ENCODE measurements at regions not wholly inside any gene's neighbourhood (a gene's known extent, or its start where the extent isn't known, plus 50 kb on each side); places are given as distances from the start of the nearest gene placed in this dataset.

- no peak overlapping the region for H2AFZ ChIP-seq (ENCODE audit: low read length)
Measured at GRCh38 chr2:236765478-236765877, 195.9 kb downstream of the ACKR3 start.

DNA sequence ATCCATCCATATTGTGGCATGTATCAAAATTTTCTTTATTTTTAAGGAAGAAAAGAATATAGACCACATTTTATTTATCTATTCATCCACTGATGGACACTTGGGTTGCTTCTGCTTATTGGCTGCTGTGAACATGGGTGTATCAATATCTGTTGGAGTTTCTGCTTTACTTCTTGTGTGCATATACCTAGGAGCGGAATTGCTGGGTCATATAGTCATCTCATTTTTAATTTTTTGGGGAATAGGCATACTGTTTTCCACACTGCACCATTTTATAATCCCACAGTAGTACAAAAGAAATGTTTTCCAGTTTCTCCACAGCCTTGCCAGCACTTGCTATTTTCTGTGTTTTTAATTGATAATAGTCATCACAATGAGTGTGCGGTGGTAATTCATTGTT, 197.2 kb downstream of the ACKR3 start:
- H3K4me1 ChIP-seq (ENCODE audit: insufficient read depth, low read length): peaks cover 20% of the 10 kb centered on the region
- DNase-seq (ENCODE audit: insufficient read length, low spot score, missing footprints): peak; percentile 56
- H3K27me3 ChIP-seq (ENCODE audit: insufficient read depth, low read length): no peaks in the 10 kb centered on the region

More at GRCh38 chr2:236765478-236765877, 195.9 kb downstream of the ACKR3 start:
- no peaks in the 10 kb centered on the region for H3K27me3 ChIP-seq (ENCODE audit: insufficient read depth, low read length)
- H3K36me3 ChIP-seq (ENCODE audit: insufficient read depth, low read length): no peaks in the 10 kb centered on the region
- no peaks in the 10 kb centered on the region for H3K79me2 ChIP-seq (ENCODE audit: insufficient read depth, low read length)
- no peaks in the 10 kb centered on the region for H3K9me3 ChIP-seq (ENCODE audit: low read depth, low read length)
- no peak overlapping the region for H3K4me3 ChIP-seq (ENCODE audit: insufficient read depth, low read length)
- H4K20me1 ChIP-seq (ENCODE audit: insufficient read depth, low read length): no peaks in the 10 kb centered on the region
- TF ChIP-seq, protein P1, sequence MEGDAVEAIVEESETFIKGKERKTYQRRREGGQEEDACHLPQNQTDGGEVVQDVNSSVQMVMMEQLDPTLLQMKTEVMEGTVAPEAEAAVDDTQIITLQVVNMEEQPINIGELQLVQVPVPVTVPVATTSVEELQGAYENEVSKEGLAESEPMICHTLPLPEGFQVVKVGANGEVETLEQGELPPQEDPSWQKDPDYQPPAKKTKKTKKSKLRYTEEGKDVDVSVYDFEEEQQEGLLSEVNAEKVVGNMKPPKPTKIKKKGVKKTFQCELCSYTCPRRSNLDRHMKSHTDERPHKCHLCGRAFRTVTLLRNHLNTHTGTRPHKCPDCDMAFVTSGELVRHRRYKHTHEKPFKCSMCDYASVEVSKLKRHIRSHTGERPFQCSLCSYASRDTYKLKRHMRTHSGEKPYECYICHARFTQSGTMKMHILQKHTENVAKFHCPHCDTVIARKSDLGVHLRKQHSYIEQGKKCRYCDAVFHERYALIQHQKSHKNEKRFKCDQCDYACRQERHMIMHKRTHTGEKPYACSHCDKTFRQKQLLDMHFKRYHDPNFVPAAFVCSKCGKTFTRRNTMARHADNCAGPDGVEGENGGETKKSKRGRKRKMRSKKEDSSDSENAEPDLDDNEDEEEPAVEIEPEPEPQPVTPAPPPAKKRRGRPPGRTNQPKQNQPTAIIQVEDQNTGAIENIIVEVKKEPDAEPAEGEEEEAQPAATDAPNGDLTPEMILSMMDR (IDR thresholded peaks at IDR 0.05; ENCODE audit: extremely low read depth, low read depth, low read length): no peak
- H3K27ac ChIP-seq (ENCODE audit: low read depth, low read length): no peak overlapping the region
- peaks cover 20% of the 10 kb centered on the region for H3K4me1 ChIP-seq (ENCODE audit: insufficient read depth, low read length)
- no peak overlapping the region for H3K4me2 ChIP-seq (ENCODE audit: insufficient read depth, low read length)
- DNase-seq (ENCODE audit: insufficient read length, low spot score, missing footprints): no peak

GRCh38 chr2:236767941-236768340, 198.3 kb downstream of the ACKR3 start:
- DNase-seq (ENCODE audit: insufficient read length, low spot score, missing footprints): no peak
- no peaks in the 10 kb centered on the region for H3K36me3 ChIP-seq (ENCODE audit: insufficient read depth, low read length)
- H3K79me2 ChIP-seq (ENCODE audit: insufficient read depth, low read length): no peaks in the 10 kb centered on the region
- peaks cover 9% of the 10 kb centered on the region for H3K27me3 ChIP-seq (ENCODE audit: insufficient read depth, low read length)
- no peak overlapping the region for H3K4me2 ChIP-seq (ENCODE audit: insufficient read depth, low read length)
- H3K4me3 ChIP-seq (ENCODE audit: insufficient read depth, low read length): no peak overlapping the region
- H3K9me3 ChIP-seq (ENCODE audit: low read depth, low read length): no peaks in the 10 kb centered on the region
- no peak overlapping the region for H2AFZ ChIP-seq (ENCODE audit: low read length)
- peak overlapping the region; percentile 88 for H3K27ac ChIP-seq (ENCODE audit: low read depth, low read length)
- no peaks in the 10 kb centered on the region for H4K20me1 ChIP-seq (ENCODE audit: insufficient read depth, low read length)
- TF ChIP-seq, protein P1 (IDR thresholded peaks at IDR 0.05; ENCODE audit: extremely low read depth, low read depth, low read length): no peak
- peaks cover 20% of the 10 kb centered on the region for H3K4me1 ChIP-seq (ENCODE audit: insufficient read depth, low read length)

More for the DNA sequence above, 197.2 kb downstream of the ACKR3 start:
- H3K36me3 ChIP-seq (ENCODE audit: insufficient read depth, low read length): no peaks in the 10 kb centered on the region
- H3K4me2 ChIP-seq (ENCODE audit: insufficient read depth, low read length): no peak overlapping the region
- no peak overlapping the region for H3K27ac ChIP-seq (ENCODE audit: low read depth, low read length)
- H4K20me1 ChIP-seq (ENCODE audit: insufficient read depth, low read length): no peaks in the 10 kb centered on the region
- no peaks in the 10 kb centered on the region for H3K9me3 ChIP-seq (ENCODE audit: low read depth, low read length)
- TF ChIP-seq, protein P1 (IDR thresholded peaks at IDR 0.05; ENCODE audit: extremely low read depth, low read depth, low read length): no peak
- H2AFZ ChIP-seq (ENCODE audit: low read length): no peak overlapping the region
- H3K4me3 ChIP-seq (ENCODE audit: insufficient read depth, low read length): no peak overlapping the region
- H3K79me2 ChIP-seq (ENCODE audit: insufficient read depth, low read length): no peaks in the 10 kb centered on the region

GRCh38 chr2:236768393-236769140, 198.9 kb downstream of the ACKR3 start:
- H3K27ac ChIP-seq (ENCODE audit: low read depth, low read length): peak overlapping the region; percentile 88
- peak; percentile 91 for DNase-seq (ENCODE audit: insufficient read length, low spot score, missing footprints)
- peaks cover 12% of the 10 kb centered on the region for H3K27me3 ChIP-seq (ENCODE audit: insufficient read depth, low read length)
- peak overlapping the region; percentile 43 for H3K4me2 ChIP-seq (ENCODE audit: insufficient read depth, low read length)
- TF ChIP-seq, protein P1 (IDR thresholded peaks at IDR 0.05; ENCODE audit: extremely low read depth, low read depth, low read length): no peak
- no peaks in the 10 kb centered on the region for H4K20me1 ChIP-seq (ENCODE audit: insufficient read depth, low read length)
- no peaks in the 10 kb centered on the region for H3K36me3 ChIP-seq (ENCODE audit: insufficient read depth, low read length)
- no peaks in the 10 kb centered on the region for H3K79me2 ChIP-seq (ENCODE audit: insufficient read depth, low read length)
- H2AFZ ChIP-seq (ENCODE audit: low read length): no peak overlapping the region
- peaks cover 20% of the 10 kb centered on the region for H3K4me1 ChIP-seq (ENCODE audit: insufficient read depth, low read length)
- no peaks in the 10 kb centered on the region for H3K9me3 ChIP-seq (ENCODE audit: low read depth, low read length)
- H3K4me3 ChIP-seq (ENCODE audit: insufficient read depth, low read length): no peak overlapping the region
